Neuronal stem cell (in vitro differentiated cells): ENCODE measurements at regions not wholly inside any gene's neighbourhood (a gene's known extent, or its start where the extent isn't known, plus 50 kb on each side); places are given as distances from the start of the nearest gene placed in this dataset.

Source experiments
- DNase-seq: peaks from one replicate; pipeline ENCODE4 v3.0.0-alpha.2; 2013; ENCODE audit warnings: low spot score
- H2AFZ ChIP-seq: one replicate; pipeline ENCODE4 v1.6.1; 2013; ENCODE audit warnings: mild to moderate bottlenecking, low read length, inconsistent platforms
- H2AK5ac ChIP-seq: 2 replicates; pipeline ENCODE4 v1.6.1; 2013; ENCODE audit warnings: low read depth, mild to moderate bottlenecking, inconsistent platforms, low read length, moderate library complexity, mixed read lengths
- H2BK120ac ChIP-seq: 2 replicates; pipeline ENCODE4 v1.6.1; 2013; ENCODE audit warnings: low read depth, mild to moderate bottlenecking, inconsistent platforms, low read length, moderate library complexity, mixed read lengths
- H2BK12ac ChIP-seq: one replicate; pipeline ENCODE4 v1.6.1; 2013; ENCODE audit warnings: low read length, inconsistent platforms
- H2BK15ac ChIP-seq: 2 replicates; pipeline ENCODE4 v1.6.1; 2013; ENCODE audit warnings: mild to moderate bottlenecking, low read length, inconsistent platforms, mixed read lengths
- H2BK5ac ChIP-seq: one replicate; pipeline ENCODE4 v1.6.1; 2013; ENCODE audit warnings: inconsistent platforms, mild to moderate bottlenecking, low read length, moderate library complexity
- H3K14ac ChIP-seq: one replicate; pipeline ENCODE4 v1.6.1; 2013; ENCODE audit warnings: low read length, inconsistent platforms
- H3K18ac ChIP-seq: 2 replicates; pipeline ENCODE4 v1.6.1; 2013; ENCODE audit warnings: low read length, inconsistent platforms
- H3K23ac ChIP-seq: 2 replicates; pipeline ENCODE4 v1.6.1; 2013; ENCODE audit warnings: low read depth, mild to moderate bottlenecking, mixed read lengths, low read length, inconsistent platforms; ENCODE audit not compliant: poor library complexity
- H3K27ac ChIP-seq: replicated peaks from 3 replicates; pipeline ENCODE4 v1.5.1; 2013; ENCODE audit warnings: low read length, inconsistent platforms
- H3K27me3 ChIP-seq, 3 experiments: 2 replicates each; pipeline ENCODE4 v1.6.1; 2013; ENCODE audit warnings: low read length in 3 of 3, mild to moderate bottlenecking in 2 of 3, inconsistent platforms in 1 of 3, low read depth in 1 of 3, mixed read lengths in 1 of 3, moderate library complexity in 1 of 3; ENCODE audit not compliant: control insufficient read depth in 3 of 3, insufficient read depth in 3 of 3
- H3K36me3 ChIP-seq, 2 donors: replicated peaks in 1 of 2; 2 replicates each; pipeline ENCODE4 v1.6.1; 2013; ENCODE audit warnings: low read length in 2 of 2; ENCODE audit not compliant: control insufficient read depth in 2 of 2, insufficient read depth in 2 of 2
- H3K4ac ChIP-seq: 2 replicates; pipeline ENCODE4 v1.6.1; 2013; ENCODE audit warnings: inconsistent platforms, mild to moderate bottlenecking, low read length, moderate library complexity
- H3K4me1 ChIP-seq, 2 donors: 1 replicate in 1 of 2; 2 replicates in 1 of 2; pipeline ENCODE4 v1.6.1; 2013; ENCODE audit warnings: low read length in 2 of 2, low read depth in 1 of 2; ENCODE audit not compliant: control insufficient read depth in 2 of 2, insufficient read depth in 1 of 2
- H3K4me2 ChIP-seq: one replicate; pipeline ENCODE4 v1.6.1; 2013; ENCODE audit warnings: mild to moderate bottlenecking, low read length, inconsistent platforms; ENCODE audit not compliant: insufficient read depth, poor library complexity, severe bottlenecking
- H3K4me3 ChIP-seq, 2 donors: 2 replicates each; pipeline ENCODE4 v1.5.1; 2013; ENCODE audit warnings: low read length in 2 of 2, mild to moderate bottlenecking in 2 of 2, inconsistent platforms in 1 of 2, moderate library complexity in 1 of 2
- H3K79me1 ChIP-seq: one replicate; pipeline ENCODE4 v1.6.1; 2013; ENCODE audit warnings: low read depth, mild to moderate bottlenecking, inconsistent platforms, low read length, moderate library complexity
- H3K9ac ChIP-seq: one replicate; pipeline ENCODE4 v1.6.1; 2013; ENCODE audit warnings: mild to moderate bottlenecking, low read depth, low read length, inconsistent platforms; ENCODE audit not compliant: poor library complexity
- H3K9me3 ChIP-seq, 2 donors: replicated peaks in 1 of 2; 2 replicates each; pipeline versions ENCODE3 to v1.6.1; 2013; ENCODE audit warnings: low read length in 2 of 2, mild to moderate bottlenecking in 2 of 2, inconsistent platforms in 1 of 2, low read depth in 1 of 2, mixed read lengths in 1 of 2, moderate library complexity in 1 of 2; ENCODE audit not compliant: control insufficient read depth in 2 of 2, insufficient read depth in 1 of 2
- H4K8ac ChIP-seq: one replicate; pipeline ENCODE4 v1.6.1; 2013; ENCODE audit warnings: low read depth, mild to moderate bottlenecking, inconsistent platforms, low read length, moderate library complexity
- H4K91ac ChIP-seq: one replicate; pipeline ENCODE4 v1.6.1; 2013; ENCODE audit warnings: low read length, low read depth, mild to moderate bottlenecking, inconsistent platforms; ENCODE audit not compliant: poor library complexity
- WGBS, 2 donors: extraction: QIAGEN DNeasy Blood & Tissue Kit; methylation state at CpG; one replicate each; pipeline ENCODE4 v1.1.7; 2013; ENCODE audit warnings: missing lambda C conversion rate in 2 of 2, mixed read lengths in 1 of 2; ENCODE audit not compliant: insufficient read length in 2 of 2, insufficient replicate concordance in 1 of 2; ENCODE audit errors: extremely low coverage in 2 of 2; 5-methylcytosine and 5-hydroxymethylcytosine counted together

DNA sequence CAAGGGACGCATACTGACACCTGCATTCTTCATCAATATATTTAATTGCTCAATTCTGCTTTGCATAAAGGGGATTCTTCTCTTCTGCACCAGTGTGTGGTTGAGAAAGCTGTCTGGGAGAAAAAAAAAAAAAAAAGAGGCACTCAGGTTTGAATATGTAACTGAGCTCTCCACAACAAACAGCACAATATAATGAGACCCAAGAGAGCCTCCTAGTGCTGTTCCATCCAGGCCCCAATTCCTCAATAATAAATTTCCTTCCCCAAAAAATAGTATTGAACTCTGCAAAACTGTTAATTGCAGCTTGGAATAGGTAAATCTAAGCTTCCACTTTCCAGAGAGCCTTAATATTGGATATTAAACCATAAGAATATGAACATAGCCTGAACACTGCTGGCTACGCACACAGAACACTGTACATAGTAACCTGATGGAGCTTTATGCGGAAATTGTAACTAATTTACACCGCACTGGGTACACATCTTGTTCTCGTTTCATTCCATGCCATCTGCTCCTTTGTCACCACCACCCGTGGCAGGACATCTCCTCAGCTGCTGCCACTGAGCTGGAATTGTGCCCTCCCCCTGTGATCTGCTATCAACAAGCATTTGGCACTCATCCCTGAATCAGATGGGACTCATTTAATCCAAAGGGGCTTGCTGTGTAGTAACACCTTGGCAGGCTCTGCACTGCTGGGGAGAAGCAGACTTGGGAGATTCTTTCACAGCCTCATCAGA, 272.0 kb downstream of the HHIPL2 start:
- H3K4ac ChIP-seq = no peak overlapping the region
- H2BK120ac ChIP-seq = no peak overlapping the region
- H3K36me3 ChIP-seq = no peaks in the 10 kb centered on the region
- no peaks in the 10 kb centered on the region for H3K79me1 ChIP-seq
- no peak overlapping the region for H2AFZ ChIP-seq
- no peak overlapping the region for H2BK5ac ChIP-seq
- WGBS, 2 donors = no CpG with 5 or more reads among the region's 6 CpGs
- no peak overlapping the region for H3K18ac ChIP-seq
- no peak overlapping the region for H2BK12ac ChIP-seq
- H3K9ac ChIP-seq = no peak overlapping the region
- no peak overlapping the region for H2BK15ac ChIP-seq
- no peak for DNase-seq
- no peak overlapping the region for H2AK5ac ChIP-seq
- H3K4me2 ChIP-seq = no peak overlapping the region
- H3K27ac ChIP-seq = no peak overlapping the region
- no peak overlapping the region for H3K4me3 ChIP-seq
- H3K9me3 ChIP-seq = no peaks in the 10 kb centered on the region
- no peak overlapping the region for H3K14ac ChIP-seq
- no peaks in the 10 kb centered on the region for H3K4me1 ChIP-seq
- H3K27me3 ChIP-seq = no peaks in the 10 kb centered on the region
- H4K91ac ChIP-seq = no peak overlapping the region
- no peak overlapping the region for H3K23ac ChIP-seq
- no peak overlapping the region for H4K8ac ChIP-seq

DNA sequence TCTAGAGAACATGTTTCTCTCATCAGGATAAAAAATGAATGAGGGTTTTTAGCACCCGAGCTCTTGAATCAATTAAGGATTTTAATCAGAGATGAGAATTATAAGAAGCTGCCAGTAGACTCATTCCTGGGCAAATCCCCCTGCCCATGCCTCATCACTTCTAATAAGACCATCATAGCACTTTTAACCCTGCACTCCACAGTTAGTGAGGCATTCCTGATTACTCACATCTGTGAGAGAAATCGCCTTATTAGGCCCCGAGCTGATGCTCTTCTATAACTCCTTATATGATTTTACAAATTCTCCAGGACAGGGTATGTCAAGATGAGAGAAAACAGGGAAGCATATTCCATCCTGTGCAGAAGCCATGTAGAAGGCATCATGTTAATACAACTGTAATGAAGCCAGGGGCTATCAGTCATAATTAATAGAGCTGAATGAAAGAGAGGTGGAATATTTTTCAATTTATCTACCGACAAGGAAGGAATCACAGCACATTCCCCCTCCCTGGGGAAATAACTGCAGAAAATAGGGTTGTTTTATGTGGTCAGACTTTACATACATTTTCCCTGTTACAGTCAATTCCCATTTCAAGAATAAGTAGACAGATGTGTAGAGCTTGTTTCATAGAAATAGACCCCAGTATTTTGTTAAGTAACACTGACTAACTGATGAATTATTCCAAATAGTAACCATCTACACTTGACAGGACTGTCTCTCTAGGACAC, 272.7 kb downstream of the HHIPL2 start:
- no peaks in the 10 kb centered on the region for H3K4me1 ChIP-seq
- no peak overlapping the region for H3K14ac ChIP-seq
- H3K4ac ChIP-seq = no peak overlapping the region
- DNase-seq = no peak
- no peak overlapping the region for H4K91ac ChIP-seq
- H3K79me1 ChIP-seq = no peaks in the 10 kb centered on the region
- H2BK15ac ChIP-seq = no peak overlapping the region
- no peaks in the 10 kb centered on the region for H3K9me3 ChIP-seq
- no peaks in the 10 kb centered on the region for H3K27me3 ChIP-seq
- H3K36me3 ChIP-seq = no peaks in the 10 kb centered on the region
- H3K23ac ChIP-seq = no peak overlapping the region
- H3K27ac ChIP-seq = no peak overlapping the region
- H2AK5ac ChIP-seq = no peak overlapping the region
- no peak overlapping the region for H3K18ac ChIP-seq
- no peak overlapping the region for H4K8ac ChIP-seq
- H2AFZ ChIP-seq = no peak overlapping the region
- H2BK12ac ChIP-seq = no peak overlapping the region
- H3K4me3 ChIP-seq = no peak overlapping the region
- H2BK120ac ChIP-seq = no peak overlapping the region
- H3K4me2 ChIP-seq = no peak overlapping the region
- no peak overlapping the region for H2BK5ac ChIP-seq
- no peak overlapping the region for H3K9ac ChIP-seq
- WGBS, 2 donors = no CpG with 5 or more reads among the region's 4 CpGs

DNA sequence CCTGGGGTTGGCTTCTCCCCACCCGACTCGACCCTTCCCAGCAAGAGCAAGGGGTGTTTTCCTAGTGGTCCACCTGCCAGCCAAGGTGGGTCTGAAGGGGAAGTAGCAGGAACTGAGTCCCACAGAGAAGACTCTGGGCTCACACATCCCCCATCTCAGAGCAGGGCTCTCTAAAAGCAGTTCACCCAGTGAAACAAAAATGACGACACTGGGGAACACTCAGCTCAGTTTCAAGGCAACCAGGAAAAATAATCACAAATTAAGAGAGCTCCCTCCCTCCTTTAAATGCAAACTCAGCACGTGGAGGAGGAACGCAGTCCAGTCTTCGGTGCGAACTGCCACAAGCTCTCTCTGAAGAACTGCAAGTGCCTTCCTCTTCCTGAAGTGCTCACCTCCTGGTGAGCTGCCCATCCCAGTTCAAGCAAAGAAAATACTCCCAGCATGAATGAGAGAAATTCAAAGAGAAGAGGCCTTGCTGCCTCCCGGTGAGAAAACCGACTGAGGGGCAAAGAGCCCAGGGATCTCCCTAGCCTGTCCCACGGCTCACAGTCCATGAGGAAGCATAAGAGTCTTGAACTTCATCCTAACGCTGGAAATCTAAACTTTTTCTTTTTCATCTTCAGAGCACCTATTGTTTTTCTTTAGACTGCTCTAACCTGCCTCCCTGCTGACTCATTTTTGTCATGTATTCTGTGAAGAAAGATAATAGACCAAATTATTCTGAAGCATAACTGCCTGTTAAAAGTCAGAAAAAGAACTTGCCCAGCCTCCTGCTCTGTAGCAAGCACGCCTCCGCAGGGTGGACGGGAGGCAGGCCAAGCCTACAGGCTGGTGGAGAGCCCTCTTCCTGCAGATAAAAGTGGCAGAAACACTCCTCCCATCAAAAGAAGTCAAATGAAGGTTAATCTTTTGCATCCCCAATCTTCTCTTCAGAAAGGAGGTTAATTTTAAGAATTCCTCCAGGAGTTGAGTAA, 281.4 kb downstream of the HHIPL2 start:
- no peaks in the 10 kb centered on the region for H3K36me3 ChIP-seq
- H3K27ac ChIP-seq = no peak overlapping the region
- H3K27me3 ChIP-seq = no peaks in the 10 kb centered on the region
- H3K9me3 ChIP-seq = peaks cover 0 to 2% of the 10 kb centered on the region in 2 donors
- H2BK5ac ChIP-seq = no peak overlapping the region
- WGBS, 2 donors = no CpG with 5 or more reads among the region's 14 CpGs
- no peak overlapping the region for H2AK5ac ChIP-seq
- no peak overlapping the region for H2BK120ac ChIP-seq
- no peak overlapping the region for H3K9ac ChIP-seq
- no peak overlapping the region for H4K8ac ChIP-seq
- no peak overlapping the region for H4K91ac ChIP-seq
- no peak overlapping the region for H3K4me3 ChIP-seq
- H3K23ac ChIP-seq = no peak overlapping the region
- H3K4me1 ChIP-seq = no peaks in the 10 kb centered on the region
- DNase-seq = no peak
- no peak overlapping the region for H3K4me2 ChIP-seq
- peak overlapping the region; percentile 44 for H2AFZ ChIP-seq
- H2BK15ac ChIP-seq = no peak overlapping the region
- H3K4ac ChIP-seq = no peak overlapping the region
- no peak overlapping the region for H3K18ac ChIP-seq
- H2BK12ac ChIP-seq = no peak overlapping the region
- H3K14ac ChIP-seq = no peak overlapping the region
- no peaks in the 10 kb centered on the region for H3K79me1 ChIP-seq
